Esophagus muscularis mucosa (tissue), 3 donors: ENCODE measurements at regions not wholly inside any gene's neighbourhood (a gene's known extent, or its start where the extent isn't known, plus 50 kb on each side); places are given as distances from the start of the nearest gene placed in this dataset.

Source experiments
- POLR2A ChIP-seq: fragments of 450-650 bp; IDR thresholded peaks from one replicate; pipeline ENCODE4 v1.6.1; 2017; ENCODE audit warnings: antibody characterized with exemption, moderate library complexity, mild to moderate bottlenecking, low read depth
- TF ChIP-seq, protein P1 (sequence below), 3 experiments: fragments of 200-600 bp in 2 of 3; fragments of 450-650 bp in 1 of 3; sonication (generic) in 2 of 3; IDR thresholded peaks; one replicate each; pipeline ENCODE4 v1.5.1; 2017 to 2019; ENCODE audit warnings: antibody characterized with exemption in 3 of 3, mild to moderate bottlenecking in 2 of 3, moderate library complexity in 1 of 3

DNA sequence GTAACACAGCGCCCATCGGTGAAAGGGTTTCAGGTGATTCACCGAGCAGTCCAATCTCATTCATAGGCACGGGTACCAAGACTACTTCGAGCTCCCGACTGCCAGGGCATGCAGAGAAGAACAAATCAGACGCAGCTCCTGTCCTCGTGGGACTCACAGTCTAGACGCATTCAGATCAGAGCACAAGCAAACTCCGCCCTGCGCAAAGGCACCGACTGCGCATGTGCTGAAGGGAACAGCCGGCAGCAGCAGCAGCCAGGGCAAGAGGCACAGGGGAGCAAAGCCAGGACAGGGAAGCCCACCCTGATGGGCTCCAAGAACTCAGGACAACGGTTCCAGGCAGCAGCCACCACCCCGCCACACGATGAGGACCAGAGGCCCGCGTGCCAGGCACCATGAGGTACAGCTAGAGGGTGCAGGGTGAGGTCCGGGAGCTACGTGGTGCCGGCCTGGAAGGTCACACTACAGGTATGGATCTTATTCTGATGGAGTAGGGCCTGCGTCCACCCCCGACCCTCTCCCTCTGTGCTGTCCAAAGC, 315.7 kb downstream of the FOXL1 start:
- TF ChIP-seq, protein P1, sequence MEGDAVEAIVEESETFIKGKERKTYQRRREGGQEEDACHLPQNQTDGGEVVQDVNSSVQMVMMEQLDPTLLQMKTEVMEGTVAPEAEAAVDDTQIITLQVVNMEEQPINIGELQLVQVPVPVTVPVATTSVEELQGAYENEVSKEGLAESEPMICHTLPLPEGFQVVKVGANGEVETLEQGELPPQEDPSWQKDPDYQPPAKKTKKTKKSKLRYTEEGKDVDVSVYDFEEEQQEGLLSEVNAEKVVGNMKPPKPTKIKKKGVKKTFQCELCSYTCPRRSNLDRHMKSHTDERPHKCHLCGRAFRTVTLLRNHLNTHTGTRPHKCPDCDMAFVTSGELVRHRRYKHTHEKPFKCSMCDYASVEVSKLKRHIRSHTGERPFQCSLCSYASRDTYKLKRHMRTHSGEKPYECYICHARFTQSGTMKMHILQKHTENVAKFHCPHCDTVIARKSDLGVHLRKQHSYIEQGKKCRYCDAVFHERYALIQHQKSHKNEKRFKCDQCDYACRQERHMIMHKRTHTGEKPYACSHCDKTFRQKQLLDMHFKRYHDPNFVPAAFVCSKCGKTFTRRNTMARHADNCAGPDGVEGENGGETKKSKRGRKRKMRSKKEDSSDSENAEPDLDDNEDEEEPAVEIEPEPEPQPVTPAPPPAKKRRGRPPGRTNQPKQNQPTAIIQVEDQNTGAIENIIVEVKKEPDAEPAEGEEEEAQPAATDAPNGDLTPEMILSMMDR (IDR thresholded peaks at IDR 0.05), result no peak
- no peak for TF ChIP-seq POLR2A
